IPS DF 19.7 (cell line): ENCODE measurements at regions not wholly inside any gene's neighbourhood (a gene's known extent, or its start where the extent isn't known, plus 50 kb on each side); places are given as distances from the start of the nearest gene placed in this dataset.
"Not testable (repeated sequence)": the region's sequence is repeated elsewhere in the genome, so short reads cannot be mapped to it uniquely, and the experiment has no call there.

Experiments
- DNase-seq: peaks from one replicate; pipeline ENCODE4 v3.0.0-alpha.2; 2013; ENCODE audit warnings: low read depth, low spot score

GRCh38 chr5:166279828-166280227, 2011.6 kb upstream of the WWC1 start:
- no peak for DNase-seq

- DNase-seq = no peak
These were observed 2010.0 kb upstream of the WWC1 start for GRCh38 chr5:166281433-166281832.

- DNase-seq = no peak
These were observed 2008.5 kb upstream of the WWC1 start for GRCh38 chr5:166282939-166283338.

- DNase-seq = no peak
These were observed 2006.1 kb upstream of the WWC1 start for GRCh38 chr5:166285361-166285760.

- no peak for DNase-seq
These were observed 2004.6 kb upstream of the WWC1 start for GRCh38 chr5:166286832-166287231.

- no peak for DNase-seq
These were observed 2003.6 kb upstream of the WWC1 start for GRCh38 chr5:166287866-166288265.

GRCh38 chr5:166291800-166292199, 1999.6 kb upstream of the WWC1 start:
- DNase-seq = not testable (repeated sequence)

GRCh38 chr5:166293892-166294291, 1997.6 kb upstream of the WWC1 start:
- no peak for DNase-seq

- no peak for DNase-seq
These were observed 1989.3 kb upstream of the WWC1 start for GRCh38 chr5:166302166-166302565.

GRCh38 chr5:166317425-166317824, 1974.0 kb upstream of the WWC1 start:
- no peak for DNase-seq

GRCh38 chr5:166320920-166321480, 1970.4 kb upstream of the WWC1 start:
- DNase-seq = no peak

- DNase-seq = no peak
These were observed 1967.1 kb upstream of the WWC1 start for GRCh38 chr5:166324372-166324771.

- DNase-seq = no peak
These were observed 1962.2 kb upstream of the WWC1 start for GRCh38 chr5:166329149-166329800.

GRCh38 chr5:166330036-166330435, 1961.4 kb upstream of the WWC1 start:
- no peak for DNase-seq

GRCh38 chr5:166331521-166331920, 1959.9 kb upstream of the WWC1 start:
- no peak for DNase-seq

- no peak for DNase-seq
These were observed 1952.6 kb upstream of the WWC1 start for GRCh38 chr5:166338801-166339200.

GRCh38 chr5:166340039-166340438, 1951.4 kb upstream of the WWC1 start:
- no peak for DNase-seq

GRCh38 chr5:166341740-166342337, 1949.6 kb upstream of the WWC1 start:
- no peak for DNase-seq

GRCh38 chr5:166342402-166342801, 1949.0 kb upstream of the WWC1 start:
- DNase-seq = no peak

- no peak for DNase-seq
These were observed 1944.6 kb upstream of the WWC1 start for GRCh38 chr5:166346726-166347374.

GRCh38 chr5:166349046-166349445, 1942.4 kb upstream of the WWC1 start:
- no peak for DNase-seq

GRCh38 chr5:166353580-166353979, 1937.9 kb upstream of the WWC1 start:
- no peak for DNase-seq

- no peak for DNase-seq
These were observed 1937.1 kb upstream of the WWC1 start for GRCh38 chr5:166354332-166354731.
